SH-SY5Y (cell line): ENCODE measurements at regions not wholly inside any gene's neighbourhood (a gene's known extent, or its start where the extent isn't known, plus 50 kb on each side); places are given as distances from the start of the nearest gene placed in this dataset.

ENCODE experiments used
- GATA2 ChIP-seq: IDR thresholded peaks from 2 replicates; pipeline ENCODE4 v1.6.1; 2011; ENCODE audit warnings: mild to moderate bottlenecking, low read depth, low read length
- GATA3 ChIP-seq: IDR thresholded peaks from 2 replicates; pipeline ENCODE4 v1.6.1; 2011; ENCODE audit warnings: low read depth, mild to moderate bottlenecking, low read length, moderate library complexity

DNA sequence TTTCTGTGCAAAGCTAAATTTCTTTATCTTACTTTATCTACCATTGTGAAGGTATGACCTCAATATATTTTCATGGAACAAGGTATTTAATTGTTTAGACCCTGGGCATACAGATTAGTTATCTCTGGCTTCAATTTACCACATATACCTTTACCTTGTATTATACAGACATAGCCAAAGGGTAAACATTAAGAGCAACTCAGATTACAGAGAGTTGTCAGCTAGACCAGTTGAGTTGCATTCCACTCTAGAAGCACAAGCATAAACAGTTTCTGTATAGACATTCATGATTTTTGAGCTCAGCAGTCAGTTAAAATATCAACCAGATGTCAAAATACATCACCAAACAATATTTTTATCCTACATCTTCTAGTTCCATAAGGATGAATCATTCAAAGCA is 857.3 kb upstream of the ZWINT start:
- TF ChIP-seq GATA2 (no peak), GATA3 (no peak)
